Medulla oblongata (tissue), 1 donor: ENCODE measurements at regions not wholly inside any gene's neighbourhood (a gene's known extent, or its start where the extent isn't known, plus 50 kb on each side); places are given as distances from the start of the nearest gene placed in this dataset.

ENCODE experiments used
- DNase-seq: peaks from one replicate; pipeline ENCODE4 v3.0.0-alpha.2; 2015; ENCODE audit errors: extremely low spot score

DNA sequence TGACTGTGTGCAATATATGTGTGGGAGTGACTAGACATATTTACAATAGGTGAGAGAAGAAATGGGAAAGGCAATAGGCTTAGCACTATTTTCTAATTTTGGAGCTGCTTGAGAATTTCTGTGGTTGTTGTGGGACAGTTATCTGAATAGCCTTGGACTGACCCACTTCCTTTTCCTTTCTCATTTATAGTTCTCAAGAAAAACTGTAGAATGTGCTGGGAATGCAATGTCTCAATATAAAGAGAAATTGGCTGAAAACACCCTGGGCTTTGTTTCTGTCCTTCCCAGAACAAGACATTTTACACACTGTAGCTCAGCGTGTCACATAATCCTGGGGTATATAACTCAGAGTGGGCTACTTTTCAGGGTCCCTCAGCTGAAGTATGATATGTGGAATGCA lies 153.0 kb upstream of the RHOBTB1 start:
- DNase-seq = no peak

DNA sequence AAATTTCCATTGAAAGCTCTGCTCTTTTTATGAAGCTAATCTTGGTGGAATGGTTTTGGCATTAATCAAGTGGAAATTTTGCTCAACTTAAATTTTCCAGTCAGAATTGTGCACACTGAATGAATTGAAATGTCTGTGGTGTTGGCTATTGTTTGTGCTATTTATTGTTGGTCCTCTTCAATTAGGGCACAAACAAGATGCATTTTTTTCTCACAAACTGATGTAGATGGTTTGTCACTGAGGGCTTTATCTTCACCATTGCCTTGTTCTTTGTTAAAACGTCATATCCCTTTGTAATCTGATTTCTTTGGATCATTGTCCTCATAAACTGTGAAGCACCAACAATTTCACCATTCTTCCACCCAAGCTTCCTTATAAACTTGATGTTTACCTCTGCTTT lies 152.1 kb upstream of the RHOBTB1 start:
- peak; percentile 67 for DNase-seq

DNA sequence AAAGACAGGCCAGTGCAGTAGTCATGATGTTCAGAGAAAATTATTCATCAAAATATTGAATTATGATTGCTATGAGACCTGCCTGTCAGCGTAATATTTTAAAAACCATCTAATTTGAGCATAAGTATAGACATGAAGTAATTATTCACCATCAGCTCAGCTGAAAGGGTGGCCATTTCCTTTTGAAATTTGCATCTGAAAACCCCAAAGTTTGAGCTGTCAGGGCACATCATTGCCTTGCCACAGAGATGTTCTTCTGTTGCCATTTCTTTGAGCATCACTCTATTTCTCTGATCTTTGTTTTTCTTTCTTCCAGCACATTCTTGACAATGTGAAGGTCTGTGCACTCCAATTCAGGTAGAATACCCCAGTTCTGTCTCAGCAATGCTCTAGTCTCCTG lies 147.5 kb upstream of the RHOBTB1 start:
- DNase-seq = no peak

DNA sequence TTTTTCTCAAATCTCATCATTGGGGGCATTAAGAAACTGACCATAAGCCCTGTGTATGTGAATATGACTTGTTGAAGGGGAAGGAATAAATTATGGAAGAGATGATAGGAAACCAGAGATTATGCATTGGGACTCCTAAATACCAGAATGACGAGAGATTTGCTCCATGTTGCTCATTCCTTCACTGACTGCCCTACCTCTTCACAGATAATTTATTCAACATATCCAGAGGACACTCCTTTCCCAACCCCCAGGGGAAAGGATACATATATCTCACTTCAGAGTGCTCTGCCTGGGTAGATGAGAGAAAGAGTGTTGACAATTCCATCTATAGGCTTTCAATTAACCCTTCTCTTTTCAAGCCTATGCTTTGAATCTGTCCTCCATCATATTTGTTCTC lies 145.3 kb upstream of the RHOBTB1 start:
- DNase-seq = no peak

DNA sequence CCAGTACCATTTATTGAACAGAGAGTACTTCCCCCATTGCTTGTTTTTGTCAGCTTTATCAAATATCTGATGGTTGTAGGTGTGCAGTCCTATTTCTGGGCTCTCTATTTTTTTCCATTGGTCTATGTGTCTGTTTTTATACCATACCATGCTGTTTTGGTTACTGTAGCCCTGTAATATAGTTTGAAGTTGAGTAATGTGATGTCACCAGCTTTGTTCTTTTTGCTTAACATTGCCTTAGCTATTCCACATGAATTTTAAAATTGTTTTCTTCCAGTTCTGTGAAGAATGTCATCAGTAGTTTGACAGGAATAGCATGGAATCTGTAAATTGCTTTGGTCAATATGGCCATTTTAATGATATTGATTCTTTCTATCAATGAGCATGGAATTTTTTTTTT lies 140.5 kb upstream of the RHOBTB1 start:
- no peak for DNase-seq

DNA sequence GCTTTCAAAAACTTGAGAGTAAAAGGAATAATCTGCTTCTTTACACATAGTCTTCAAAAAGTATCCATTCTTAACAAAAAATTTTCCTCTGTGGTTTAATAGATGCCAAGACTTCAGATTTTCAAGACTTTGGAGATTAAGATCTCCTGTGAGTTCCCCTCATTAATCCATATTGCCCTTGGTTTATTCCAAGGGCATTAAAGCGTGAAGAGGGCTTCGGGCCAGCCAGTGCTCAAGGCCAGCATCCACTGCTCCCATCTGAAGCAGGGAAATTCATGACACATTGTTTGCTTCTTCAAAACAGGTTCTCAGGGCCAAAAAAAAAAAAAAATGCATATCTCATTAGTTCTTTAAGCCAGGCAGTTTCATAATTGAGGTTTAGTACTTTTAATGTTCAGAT lies 137.3 kb upstream of the RHOBTB1 start:
- no peak for DNase-seq

DNA sequence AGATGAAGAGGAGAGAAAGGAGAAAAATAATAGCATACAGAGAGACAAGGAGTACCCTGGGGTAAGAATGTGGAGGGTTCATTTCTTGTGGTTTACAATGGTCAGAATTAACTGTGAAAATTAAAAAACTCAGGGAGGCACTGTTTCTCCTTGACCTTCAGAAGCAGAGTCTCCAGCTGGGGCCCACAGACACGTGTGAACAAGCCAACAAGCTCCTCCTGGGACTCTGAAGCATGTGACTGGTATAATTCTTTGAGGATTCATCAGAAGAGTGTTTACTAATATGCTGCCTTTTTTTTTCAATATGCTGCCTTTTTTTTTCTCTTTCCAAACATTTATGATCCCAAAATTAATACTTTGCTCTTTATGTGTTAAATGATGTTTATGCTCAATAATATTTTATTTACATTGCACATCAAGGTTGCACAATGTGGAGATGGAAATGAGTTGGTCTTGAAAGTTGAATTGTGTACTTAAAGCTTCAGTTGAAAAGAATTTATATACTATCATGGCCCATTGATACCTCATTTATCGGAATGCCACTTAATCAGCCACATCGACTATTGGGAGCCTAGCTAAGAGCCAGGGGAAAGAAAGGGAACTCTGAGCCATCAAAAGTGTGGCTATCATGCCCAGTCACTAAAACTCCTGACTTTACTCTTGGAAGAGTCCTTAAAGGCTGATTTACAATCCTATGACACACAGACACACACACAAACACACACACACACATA lies 134.7 kb upstream of the RHOBTB1 start:
- no peak for DNase-seq

DNA sequence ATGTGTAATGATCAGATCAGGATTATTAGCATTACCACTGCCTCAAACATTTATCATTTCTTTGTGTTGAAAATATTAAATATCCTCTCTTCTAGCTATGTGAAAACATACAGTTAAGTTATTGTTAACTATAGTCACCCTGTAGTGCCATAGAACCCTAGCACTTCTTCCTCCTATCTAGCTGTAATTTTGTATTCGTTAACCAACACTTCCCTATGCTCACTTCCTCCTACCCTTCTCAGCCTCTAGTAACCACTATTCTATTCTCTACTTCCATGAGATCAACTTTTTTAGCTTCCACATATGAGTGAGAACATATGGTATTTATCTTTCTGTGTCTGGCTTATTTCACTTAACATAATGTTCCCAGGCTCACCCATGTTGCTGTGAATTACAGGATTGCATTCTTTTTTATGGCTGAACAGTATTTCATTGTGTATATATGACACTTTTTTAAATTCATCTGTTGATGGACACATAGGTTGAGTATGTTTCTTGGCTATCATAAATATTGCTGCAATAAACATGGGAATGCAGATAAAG lies 132.7 kb upstream of the RHOBTB1 start:
- no peak for DNase-seq

DNA sequence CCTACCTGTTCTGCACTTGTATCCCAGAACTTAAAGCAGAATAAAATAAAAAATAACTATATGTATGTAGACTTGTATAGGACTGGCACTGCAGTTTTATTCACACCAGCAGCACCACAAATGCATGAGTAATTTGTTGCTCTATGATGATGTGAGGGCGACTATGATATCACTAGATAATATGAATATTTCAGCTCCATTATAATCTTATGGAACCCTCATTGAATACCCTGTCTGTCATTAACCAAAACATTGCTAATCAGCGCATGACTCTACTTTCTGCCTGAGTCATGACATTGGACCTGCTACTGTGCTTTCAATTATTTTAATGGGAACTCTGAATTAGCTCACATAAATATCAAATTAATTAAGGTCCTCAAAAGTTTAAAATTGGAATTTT lies 129.4 kb upstream of the RHOBTB1 start:
- DNase-seq = no peak

DNA sequence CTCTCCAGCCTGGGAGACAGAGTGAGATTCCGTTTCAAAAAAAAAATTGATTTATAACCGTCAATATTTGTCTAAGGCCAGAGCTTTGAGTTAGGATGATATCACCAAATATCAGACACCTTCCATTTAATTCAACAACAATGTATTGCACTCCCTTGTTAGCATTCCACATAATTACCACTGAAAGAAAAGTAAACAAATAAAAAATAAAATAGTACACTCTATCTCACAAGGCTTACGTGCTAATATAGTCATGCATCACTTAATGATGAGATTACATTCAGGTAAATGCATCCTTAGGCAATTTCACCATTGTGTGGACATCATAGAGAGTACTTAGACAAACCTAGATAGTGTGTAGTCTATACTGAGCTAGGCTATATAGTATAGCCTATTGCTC lies 127.6 kb upstream of the RHOBTB1 start:
- no peak for DNase-seq

DNA sequence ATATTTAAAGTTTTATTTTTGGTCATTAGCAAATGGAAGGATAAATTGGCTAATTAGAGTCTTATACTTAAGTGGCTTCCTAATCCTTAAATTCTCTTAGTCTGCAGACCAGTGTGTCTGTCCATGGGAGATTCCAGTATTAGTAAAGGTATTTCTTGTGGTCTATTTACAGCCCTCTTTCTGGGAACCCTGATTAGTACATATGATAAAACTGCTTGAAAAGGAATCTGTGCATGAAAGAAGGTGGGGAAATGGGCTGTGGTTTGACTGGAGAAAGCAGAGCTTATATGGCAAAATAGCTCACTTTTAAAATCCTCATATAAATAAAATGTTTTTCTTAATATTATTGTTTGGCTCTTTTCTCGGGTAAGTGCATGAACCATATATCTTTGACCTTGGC lies 124.5 kb upstream of the RHOBTB1 start:
- no peak for DNase-seq

DNA sequence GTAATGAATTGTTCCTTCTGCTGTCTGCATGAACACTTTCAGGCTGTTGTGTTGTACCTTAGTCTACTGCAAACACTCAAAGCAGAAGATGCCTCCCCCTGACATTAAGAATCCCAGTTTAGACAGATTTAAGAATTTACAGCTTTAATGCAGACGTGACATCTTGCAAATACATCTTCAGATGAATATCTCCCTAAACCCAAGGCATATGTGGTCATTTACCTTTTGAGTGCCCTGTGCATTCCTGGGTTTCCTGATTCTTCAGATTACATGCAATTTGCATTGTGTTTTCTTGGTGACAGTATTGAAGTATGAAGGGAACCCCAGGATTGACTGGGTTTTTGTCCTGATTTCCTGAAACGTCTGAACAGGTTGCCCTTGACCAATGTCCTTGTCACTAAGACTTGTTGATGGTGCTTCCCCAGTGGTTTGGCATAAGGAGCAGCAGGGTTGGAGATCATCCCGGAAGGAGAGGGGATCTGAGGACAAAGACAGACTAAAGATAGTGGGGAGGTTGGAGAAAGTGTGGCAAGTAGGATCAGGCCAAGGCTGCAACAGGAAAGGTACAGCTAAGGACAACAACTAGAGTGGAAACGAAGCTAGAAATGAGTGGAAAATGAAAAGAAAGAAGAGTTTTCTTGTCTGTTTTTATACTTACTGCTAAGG lies 123.8 kb upstream of the RHOBTB1 start:
- no peak for DNase-seq

DNA sequence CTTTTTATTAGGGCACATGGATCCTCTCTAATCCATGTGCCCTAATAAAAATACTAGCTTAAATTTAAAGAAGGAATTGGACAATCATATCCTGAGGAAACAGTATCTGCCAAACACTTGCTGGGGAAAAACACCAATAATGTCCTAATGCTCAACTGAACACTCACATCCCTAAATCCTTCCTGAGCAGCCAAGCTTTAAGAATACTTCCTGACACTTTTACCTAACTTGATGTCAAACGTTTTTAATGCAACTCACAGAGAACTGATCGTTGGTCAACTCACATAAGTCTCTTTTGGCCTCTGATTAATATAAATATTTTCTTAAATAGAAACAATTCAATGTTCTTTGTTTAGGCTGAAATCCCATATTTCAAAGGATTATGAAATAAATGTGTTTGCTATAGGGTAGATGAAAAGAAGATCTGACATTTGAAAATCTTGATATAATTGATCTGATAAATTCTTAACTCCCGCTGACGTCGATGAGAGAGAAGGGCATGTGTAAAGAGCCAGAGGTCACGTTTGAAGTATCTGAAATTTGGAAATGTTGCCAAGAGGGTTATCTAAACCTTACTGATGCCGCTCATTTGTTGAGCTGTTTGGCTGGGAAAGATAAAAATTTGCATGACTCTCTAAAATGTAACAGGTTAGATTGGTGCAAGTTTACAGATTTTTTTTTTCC lies 122.8 kb upstream of the RHOBTB1 start:
- no peak for DNase-seq

DNA sequence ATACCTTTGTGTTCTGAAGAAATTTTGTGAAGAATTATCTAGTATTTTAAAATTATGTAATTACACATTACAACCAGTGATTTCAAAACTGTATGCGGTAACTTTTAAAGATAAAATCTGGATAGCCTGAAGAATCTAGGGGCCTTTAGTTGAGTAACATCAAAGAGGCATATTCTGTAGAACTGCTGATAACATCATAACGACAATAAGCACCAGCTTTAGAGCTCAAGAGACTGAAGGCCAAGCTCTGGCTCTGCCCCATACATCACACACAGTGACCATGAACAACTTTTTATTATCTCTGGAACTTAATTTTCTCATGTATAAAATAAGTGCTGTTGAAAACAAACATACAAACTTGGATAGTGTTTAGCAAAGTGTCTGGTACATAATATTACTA lies 121.1 kb upstream of the RHOBTB1 start:
- no peak for DNase-seq

DNA sequence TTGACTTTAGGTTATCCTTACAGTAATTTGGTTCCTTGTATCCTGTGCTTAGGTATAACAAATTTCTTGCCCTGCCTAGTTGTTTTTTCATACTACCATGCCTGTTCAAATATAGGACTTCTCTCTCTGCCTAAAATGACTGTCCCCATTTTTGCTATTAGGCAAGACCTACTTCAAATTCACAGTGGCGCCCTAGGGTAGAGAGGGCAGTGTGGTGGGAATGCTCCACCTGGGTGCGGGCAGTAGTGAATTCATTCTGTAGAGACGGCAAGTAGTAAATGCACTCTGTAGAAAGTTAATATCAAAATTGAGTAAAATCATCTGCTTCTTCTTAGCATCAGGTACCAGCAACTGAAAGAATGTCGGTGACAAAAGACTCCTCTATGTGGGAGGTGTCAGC lies 120.4 kb upstream of the RHOBTB1 start:
- DNase-seq = no peak

DNA sequence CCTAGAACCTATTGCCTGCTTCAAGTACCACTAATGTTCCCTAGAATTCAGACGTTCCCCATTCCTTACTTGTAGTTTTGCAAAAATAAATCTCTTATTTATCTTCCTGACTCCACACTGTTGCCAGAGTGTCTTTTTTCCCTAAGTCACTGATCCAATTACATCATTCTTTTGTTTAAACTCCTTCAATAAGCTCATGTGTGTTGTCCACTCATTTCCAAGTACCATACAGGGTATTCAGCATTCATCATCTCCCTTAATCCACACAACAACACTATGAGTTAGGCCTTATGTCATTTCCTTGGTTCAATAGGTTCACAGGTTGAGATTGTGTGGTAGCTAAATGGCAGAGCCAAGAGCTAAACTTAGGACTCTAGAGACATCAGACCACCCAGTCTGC lies 119.9 kb upstream of the RHOBTB1 start:
- peak; percentile 16 for DNase-seq

DNA sequence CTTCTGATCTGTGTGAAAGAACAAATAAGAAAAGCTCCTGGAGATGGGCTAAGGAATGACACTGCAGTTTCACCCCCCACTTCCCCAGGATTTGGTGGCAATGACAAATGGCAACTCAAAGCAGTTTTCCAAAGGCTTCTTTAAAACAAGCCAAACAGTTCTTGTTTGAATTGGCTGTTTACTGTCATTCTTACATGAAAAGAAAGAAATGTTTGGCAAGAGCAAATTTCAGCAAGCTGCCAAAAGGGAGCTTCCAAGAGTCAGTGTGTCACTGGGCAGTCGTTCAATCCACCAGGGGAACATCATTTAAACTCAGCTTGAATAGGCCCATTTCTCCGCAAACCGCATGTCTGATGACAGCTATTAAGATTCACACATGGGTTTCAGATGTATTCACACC lies 119.0 kb upstream of the RHOBTB1 start:
- DNase-seq = peak; percentile 87

DNA sequence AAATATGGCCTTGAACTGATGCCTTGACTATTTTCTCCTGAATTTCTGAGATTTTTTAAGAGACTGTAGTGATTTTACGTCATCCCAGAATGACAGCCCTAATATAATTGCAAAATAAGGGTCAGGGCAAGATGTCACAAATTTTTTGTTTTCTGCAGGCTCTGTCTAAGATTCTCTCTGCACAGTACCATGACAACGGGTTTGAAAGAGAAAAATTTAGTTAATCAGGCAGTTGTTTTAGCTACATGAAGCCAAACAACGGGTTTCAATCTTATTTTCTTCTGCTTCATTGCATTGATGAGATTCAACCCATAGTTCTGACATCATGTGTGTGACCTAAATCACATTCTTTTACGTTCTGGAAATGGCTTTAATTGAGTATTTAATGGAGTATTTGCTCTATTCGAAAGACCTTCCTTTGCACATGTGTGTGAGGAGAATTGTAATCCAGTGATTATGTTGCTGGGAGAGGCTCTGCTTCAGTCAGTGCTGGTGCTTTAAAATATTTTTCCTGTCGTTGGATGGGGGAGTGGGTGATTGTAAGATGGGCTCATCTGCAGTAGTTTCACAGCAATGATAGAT lies 118.0 kb upstream of the RHOBTB1 start:
- DNase-seq = peak; percentile 15

DNA sequence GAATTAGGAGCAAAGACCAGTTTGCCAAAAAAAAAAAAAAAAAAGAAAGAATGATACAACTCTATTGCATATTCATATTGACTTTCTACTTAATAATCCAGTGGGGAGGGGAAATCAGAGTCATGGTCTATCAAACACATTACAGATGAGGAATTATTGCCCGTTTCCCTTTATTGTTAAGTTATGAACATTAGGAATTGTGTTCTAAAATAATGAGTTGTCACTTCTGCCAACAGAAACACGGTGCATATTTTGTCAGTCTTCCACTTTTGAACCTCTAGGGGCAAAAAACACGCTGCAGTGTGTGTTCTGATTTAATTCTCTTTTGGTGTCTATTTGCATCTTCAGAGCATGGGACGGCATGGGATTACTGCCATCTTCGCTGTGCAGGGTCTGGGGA lies 115.7 kb upstream of the RHOBTB1 start:
- DNase-seq = no peak

DNA sequence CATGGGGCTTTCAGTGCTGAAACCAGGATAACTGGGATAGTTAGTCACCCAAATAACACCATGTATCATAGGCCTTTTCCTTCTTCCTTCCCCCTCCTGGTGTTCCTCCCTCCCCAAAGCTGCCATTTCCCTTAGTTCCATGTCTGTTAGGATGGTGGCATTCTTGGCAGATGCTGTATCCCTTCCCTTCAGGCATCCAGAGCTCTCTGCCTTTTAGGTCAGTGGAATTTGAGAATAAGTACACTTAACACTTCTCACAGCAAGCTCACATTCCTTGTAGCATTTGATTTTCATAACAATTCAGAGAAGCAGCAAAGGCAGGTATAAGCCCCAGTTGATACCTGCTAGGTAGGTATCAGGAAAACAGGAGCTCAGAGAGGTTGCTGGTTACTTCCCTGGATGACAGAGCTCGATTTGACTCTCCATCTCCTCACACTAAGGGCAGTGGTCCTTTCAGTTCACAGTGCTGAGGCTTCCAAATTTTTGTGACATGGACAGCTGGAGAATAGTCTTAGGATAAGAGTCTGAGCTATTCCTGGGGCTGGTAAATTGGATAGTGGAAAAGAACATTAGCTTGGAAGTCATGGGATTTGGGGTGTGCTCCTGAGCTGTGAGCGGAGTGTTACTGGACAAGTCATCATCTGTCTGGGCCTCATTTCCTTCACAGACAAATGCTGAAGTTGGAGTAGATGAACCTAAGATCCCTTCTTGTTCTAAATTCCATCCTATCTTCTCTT lies 108.7 kb upstream of the RHOBTB1 start:
- no peak for DNase-seq

DNA sequence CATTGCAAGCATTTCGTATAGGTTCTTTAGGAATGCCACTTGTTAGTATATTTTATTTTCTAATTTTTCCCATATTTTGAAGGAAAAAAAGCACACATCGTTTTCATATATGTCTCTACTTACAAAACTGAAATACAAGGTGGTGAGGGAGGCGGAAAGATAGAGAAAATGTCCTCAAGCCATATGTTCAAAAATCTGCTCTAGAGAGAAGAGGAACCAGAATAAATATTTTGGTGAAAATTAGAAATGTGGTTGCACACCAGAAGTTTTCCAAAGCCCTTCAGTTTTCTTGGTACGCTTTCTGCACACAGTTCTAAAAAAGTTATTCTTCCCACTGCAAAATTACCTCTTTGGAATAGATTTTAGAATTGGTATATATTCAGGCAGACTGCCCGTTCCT lies 107.4 kb upstream of the RHOBTB1 start:
- no peak for DNase-seq
